ENCODE measurements at regions not wholly inside any gene's neighbourhood (a gene's known extent, or its start where the extent isn't known, plus 50 kb on each side); places are given as distances from the start of the nearest gene placed in this dataset.
"Not testable (repeated sequence)": the region's sequence is repeated elsewhere in the genome, so short reads cannot be mapped to it uniquely, and the experiment has no call there.

DNA sequence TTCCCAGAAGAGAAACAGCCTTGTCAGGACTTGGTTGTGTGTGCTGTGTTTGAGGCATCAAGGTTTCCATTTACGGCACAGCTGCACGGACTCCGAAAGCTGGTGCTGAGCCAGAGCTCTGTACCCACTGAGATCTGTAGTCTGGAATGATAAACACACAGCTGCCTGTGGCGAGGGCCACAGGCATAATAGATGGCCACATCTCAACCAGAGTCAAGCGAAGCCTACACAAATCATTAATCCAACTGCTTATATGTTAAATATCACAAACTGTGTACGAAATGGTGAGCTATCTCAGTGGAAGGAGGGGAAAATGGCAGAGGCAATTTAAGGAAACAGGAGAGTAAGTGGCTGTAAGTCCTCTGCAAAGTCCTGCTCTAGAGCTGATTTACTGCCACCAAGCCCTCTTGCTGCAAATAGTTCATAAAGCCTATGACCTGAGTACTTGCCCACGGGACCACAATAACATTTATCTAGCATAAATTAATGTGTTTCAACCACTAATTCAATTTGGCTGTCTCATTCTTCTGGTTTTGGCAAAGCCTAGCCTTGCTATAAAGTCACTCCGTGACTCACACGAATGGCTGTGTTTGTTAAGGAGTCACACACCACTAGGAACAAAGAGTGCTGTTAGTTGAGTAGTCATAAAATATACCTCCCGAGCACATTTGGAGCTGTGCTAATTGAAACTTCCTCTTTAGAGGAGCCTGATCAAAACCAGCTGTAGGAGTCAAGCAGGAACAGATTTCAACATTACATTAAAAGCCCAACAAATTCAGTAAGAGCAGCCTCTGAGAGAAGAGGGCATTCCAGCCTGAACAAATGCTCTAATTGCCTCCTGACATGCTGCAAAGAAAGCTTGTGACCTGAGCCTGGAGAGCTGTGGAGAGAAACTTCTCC, 738.6 kb upstream of the ZNF608 start:
- Mint-ChIP-seq H3K4me1 (no peaks in the 10 kb centered on the region), H3K27me3 (ENCODE audit: low read depth in 2 of 2) (no peaks in the 10 kb centered on the region), H3K27ac (no peak overlapping the region), H3K9me3 (no peaks in the 10 kb centered on the region), H3K36me3 (peaks cover 5% of the 10 kb centered on the region), H3K4me3 (no peak overlapping the region)
- H3K4me1 ChIP-seq (ENCODE audit: control insufficient read depth, insufficient read depth, low read length) = no peaks in the 10 kb centered on the region
- no peak for ATAC-seq
- no peak overlapping the region for H3K4me3 ChIP-seq (ENCODE audit: low read length)
- 34% methylated on average over 9 of the region's 10 CpGs for WGBS (ENCODE audit: insufficient coverage)
- intact Hi-C loops (cut with micrococcal nuclease) = no loop called here
- no peaks in the 10 kb centered on the region for H3K9me3 ChIP-seq (ENCODE audit: control insufficient read depth, insufficient read depth, low read length)
- H3K27ac ChIP-seq (ENCODE audit: low read length) = no peak overlapping the region
- TF ChIP-seq, protein P1, sequence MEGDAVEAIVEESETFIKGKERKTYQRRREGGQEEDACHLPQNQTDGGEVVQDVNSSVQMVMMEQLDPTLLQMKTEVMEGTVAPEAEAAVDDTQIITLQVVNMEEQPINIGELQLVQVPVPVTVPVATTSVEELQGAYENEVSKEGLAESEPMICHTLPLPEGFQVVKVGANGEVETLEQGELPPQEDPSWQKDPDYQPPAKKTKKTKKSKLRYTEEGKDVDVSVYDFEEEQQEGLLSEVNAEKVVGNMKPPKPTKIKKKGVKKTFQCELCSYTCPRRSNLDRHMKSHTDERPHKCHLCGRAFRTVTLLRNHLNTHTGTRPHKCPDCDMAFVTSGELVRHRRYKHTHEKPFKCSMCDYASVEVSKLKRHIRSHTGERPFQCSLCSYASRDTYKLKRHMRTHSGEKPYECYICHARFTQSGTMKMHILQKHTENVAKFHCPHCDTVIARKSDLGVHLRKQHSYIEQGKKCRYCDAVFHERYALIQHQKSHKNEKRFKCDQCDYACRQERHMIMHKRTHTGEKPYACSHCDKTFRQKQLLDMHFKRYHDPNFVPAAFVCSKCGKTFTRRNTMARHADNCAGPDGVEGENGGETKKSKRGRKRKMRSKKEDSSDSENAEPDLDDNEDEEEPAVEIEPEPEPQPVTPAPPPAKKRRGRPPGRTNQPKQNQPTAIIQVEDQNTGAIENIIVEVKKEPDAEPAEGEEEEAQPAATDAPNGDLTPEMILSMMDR (IDR thresholded peaks at IDR 0.05) = no peak
- no peaks in the 10 kb centered on the region for H3K27me3 ChIP-seq (ENCODE audit: control insufficient read depth, insufficient read depth, low read length)
- H3K36me3 ChIP-seq (ENCODE audit: control insufficient read depth, insufficient read depth, low read length) = no peaks in the 10 kb centered on the region
- DNase-seq = no peak

DNA sequence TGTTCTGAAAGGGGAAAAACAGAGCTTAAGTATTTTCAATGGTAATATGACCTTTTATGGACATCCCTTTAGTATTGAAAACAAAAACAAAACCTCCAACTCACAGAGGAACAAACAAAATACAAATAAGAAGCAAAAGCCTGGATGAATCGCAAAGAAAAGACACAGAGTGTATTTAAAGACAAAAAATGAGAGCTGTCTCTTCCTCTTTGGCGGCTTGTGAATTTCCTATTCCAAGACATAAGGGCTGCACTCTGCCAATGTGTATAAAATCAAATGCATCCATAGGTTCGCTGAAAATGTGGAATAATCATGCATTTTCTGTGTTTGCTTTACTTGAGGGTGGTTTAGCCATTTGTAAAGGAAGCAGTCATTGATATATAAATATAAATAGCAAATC, 739.3 kb upstream of the ZNF608 start:
- no peaks in the 10 kb centered on the region for H3K9me3 ChIP-seq (ENCODE audit: control insufficient read depth, insufficient read depth, low read length)
- TF ChIP-seq, protein P1 (IDR thresholded peaks at IDR 0.05) = no peak
- H3K4me3 Mint-ChIP-seq = no peak overlapping the region
- WGBS (ENCODE audit: insufficient coverage) = 83% methylated on average over 3 of the region's 3 CpGs
- no peak overlapping the region for H3K4me3 ChIP-seq (ENCODE audit: low read length)
- intact Hi-C loops (cut with micrococcal nuclease) = no loop called here
- no peak for ATAC-seq
- H3K36me3 ChIP-seq (ENCODE audit: control insufficient read depth, insufficient read depth, low read length) = no peaks in the 10 kb centered on the region
- no peaks in the 10 kb centered on the region for H3K27me3 ChIP-seq (ENCODE audit: control insufficient read depth, insufficient read depth, low read length)
- H3K4me1 ChIP-seq (ENCODE audit: control insufficient read depth, insufficient read depth, low read length) = no peaks in the 10 kb centered on the region
- H3K27me3 Mint-ChIP-seq (ENCODE audit: low read depth in 2 of 2) = no peaks in the 10 kb centered on the region
- H3K4me1 Mint-ChIP-seq = no peaks in the 10 kb centered on the region
- DNase-seq = no peak
- no peaks in the 10 kb centered on the region for H3K9me3 Mint-ChIP-seq
- H3K27ac ChIP-seq (ENCODE audit: low read length) = no peak overlapping the region
- peaks cover 5% of the 10 kb centered on the region for H3K36me3 Mint-ChIP-seq
- no peak overlapping the region for H3K27ac Mint-ChIP-seq

DNA sequence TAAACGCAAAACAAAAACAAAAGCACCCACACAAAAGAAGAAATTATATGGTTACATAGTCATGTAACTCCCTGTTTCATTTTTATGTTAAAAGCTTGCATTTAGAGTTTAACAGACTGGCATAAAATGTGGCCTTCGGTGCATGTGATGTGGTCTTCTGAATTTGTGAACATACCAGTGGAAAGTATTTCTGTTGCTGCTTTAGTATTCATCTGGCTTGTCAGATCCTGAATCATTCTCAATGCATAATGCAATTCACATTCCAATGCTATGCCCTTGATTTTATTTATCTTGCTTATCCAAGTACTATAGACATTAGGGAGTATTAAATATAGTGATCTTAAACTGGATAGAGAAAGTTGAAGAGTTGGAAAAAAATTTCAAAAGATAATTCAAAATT, 740.2 kb upstream of the ZNF608 start:
- WGBS (ENCODE audit: insufficient coverage) = 85% methylated on average over 1 of the region's 2 CpGs
- Histone ChIP-seq H3K27me3 (ENCODE audit: control insufficient read depth, insufficient read depth, low read length) (no peaks in the 10 kb centered on the region), H3K4me3 (ENCODE audit: low read length) (no peak overlapping the region), H3K4me1 (ENCODE audit: control insufficient read depth, insufficient read depth, low read length) (no peaks in the 10 kb centered on the region), H3K36me3 (ENCODE audit: control insufficient read depth, insufficient read depth, low read length) (no peaks in the 10 kb centered on the region), H3K9me3 (ENCODE audit: control insufficient read depth, insufficient read depth, low read length) (no peaks in the 10 kb centered on the region), H3K27ac (ENCODE audit: low read length) (no peak overlapping the region)
- intact Hi-C loops (cut with micrococcal nuclease) = no loop called here
- Mint-ChIP-seq H3K9me3 (no peaks in the 10 kb centered on the region), H3K4me3 (no peak overlapping the region), H3K27ac (no peak overlapping the region), H3K36me3 (peaks cover 5% of the 10 kb centered on the region), H3K27me3 (ENCODE audit: low read depth in 2 of 2) (no peaks in the 10 kb centered on the region), H3K4me1 (no peaks in the 10 kb centered on the region)
- ATAC-seq (no peak), DNase-seq (no peak)
- TF ChIP-seq, protein P1 (IDR thresholded peaks at IDR 0.05) = no peak

DNA sequence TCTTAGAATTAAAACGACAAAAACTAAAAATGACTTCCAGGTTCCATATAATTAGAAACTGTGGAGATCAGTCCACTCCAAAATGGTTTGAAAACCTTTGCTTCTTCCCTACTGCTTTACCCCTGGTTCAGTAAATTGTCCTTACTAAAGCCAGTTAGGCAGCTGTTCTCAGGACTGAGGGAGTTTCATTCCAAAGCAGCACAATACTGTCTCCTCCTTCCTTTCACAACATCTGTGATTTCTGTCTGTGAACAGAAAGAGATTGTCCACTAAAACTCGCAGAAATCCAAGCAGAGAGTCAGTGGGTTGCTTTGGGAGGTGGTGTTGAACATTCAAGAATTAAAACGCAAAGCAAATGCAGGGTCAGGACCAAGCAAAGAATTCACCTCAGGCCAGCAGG, 740.8 kb upstream of the ZNF608 start:
- Mint-ChIP-seq H3K27me3 (ENCODE audit: low read depth in 2 of 2) (no peaks in the 10 kb centered on the region), H3K9me3 (no peaks in the 10 kb centered on the region), H3K4me1 (no peaks in the 10 kb centered on the region), H3K27ac (no peak overlapping the region), H3K4me3 (no peak overlapping the region), H3K36me3 (peaks cover 5% of the 10 kb centered on the region)
- H3K9me3 ChIP-seq (ENCODE audit: control insufficient read depth, insufficient read depth, low read length) = no peaks in the 10 kb centered on the region
- no peaks in the 10 kb centered on the region for H3K36me3 ChIP-seq (ENCODE audit: control insufficient read depth, insufficient read depth, low read length)
- no peak for ATAC-seq
- DNase-seq = no peak
- no peak overlapping the region for H3K4me3 ChIP-seq (ENCODE audit: low read length)
- H3K27ac ChIP-seq (ENCODE audit: low read length) = no peak overlapping the region
- H3K27me3 ChIP-seq (ENCODE audit: control insufficient read depth, insufficient read depth, low read length) = no peaks in the 10 kb centered on the region
- TF ChIP-seq, protein P1 (IDR thresholded peaks at IDR 0.05) = no peak
- no peaks in the 10 kb centered on the region for H3K4me1 ChIP-seq (ENCODE audit: control insufficient read depth, insufficient read depth, low read length)
- intact Hi-C loops (cut with micrococcal nuclease) = no loop called here
- WGBS (ENCODE audit: insufficient coverage) = 85% methylated on average over 3 of the region's 3 CpGs

DNA sequence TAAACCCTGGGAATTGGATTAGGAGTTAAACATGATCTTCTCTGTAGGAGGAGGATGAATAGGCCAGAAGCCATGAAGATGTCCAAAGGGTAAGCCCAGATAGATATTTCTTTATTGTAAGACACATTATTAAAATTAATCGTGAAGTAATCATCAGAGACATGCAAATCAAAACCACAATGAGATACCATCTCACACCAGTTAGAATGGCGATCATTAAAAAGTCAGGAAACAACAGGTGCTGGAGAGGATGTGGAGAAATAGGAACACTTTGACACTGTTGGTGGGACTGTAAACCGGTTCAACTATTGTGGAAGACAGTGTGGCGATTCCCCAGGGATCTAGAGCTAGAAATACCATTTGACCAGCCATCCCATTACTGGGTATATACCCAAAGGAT, 741.2 kb upstream of the ZNF608 start:
- H3K27ac ChIP-seq (ENCODE audit: low read length); H3K4me3 ChIP-seq (ENCODE audit: low read length); ATAC-seq; H3K9me3 Mint-ChIP-seq; H3K36me3 Mint-ChIP-seq; H3K4me1 Mint-ChIP-seq; H3K27ac Mint-ChIP-seq; H3K36me3 ChIP-seq (ENCODE audit: control insufficient read depth, insufficient read depth, low read length); DNase-seq; H3K27me3 Mint-ChIP-seq (ENCODE audit: low read depth in 2 of 2); intact Hi-C loops (cut with micrococcal nuclease); H3K4me1 ChIP-seq (ENCODE audit: control insufficient read depth, insufficient read depth, low read length); H3K9me3 ChIP-seq (ENCODE audit: control insufficient read depth, insufficient read depth, low read length); H3K27me3 ChIP-seq (ENCODE audit: control insufficient read depth, insufficient read depth, low read length); H3K4me3 Mint-ChIP-seq: not testable (repeated sequence)
- WGBS (ENCODE audit: insufficient coverage) = 100% methylated on average over 2 of the region's 4 CpGs

All from natural killer cell (primary cell).